Adrenal gland (tissue), 5 donors: ENCODE measurements at regions not wholly inside any gene's neighbourhood (a gene's known extent, or its start where the extent isn't known, plus 50 kb on each side); places are given as distances from the start of the nearest gene placed in this dataset.

Experiments
- POLR2A ChIP-seq, 2 donors: fragments of 450-650 bp; IDR thresholded peaks; one replicate each; pipeline ENCODE4 v1.6.1; 2017; ENCODE audit warnings: antibody characterized with exemption in 2 of 2, mild to moderate bottlenecking in 2 of 2, moderate library complexity in 1 of 2
- TF ChIP-seq, protein P1 (sequence below), 6 experiments: fragments of 450-650 bp in 4 of 6; fragments of 200-600 bp in 2 of 6; sonication (generic) in 1 of 6; IDR thresholded peaks; 1 replicate in 5 of 6; 2 replicates in 1 of 6; pipeline versions ENCODE4 v1.5.1 to v1.8.0; 2016 to 2021; ENCODE audit warnings: antibody characterized with exemption in 6 of 6, mild to moderate bottlenecking in 2 of 6, moderate library complexity in 1 of 6
- donor health status: DM: no; HTN: no; CAD: no.

DNA sequence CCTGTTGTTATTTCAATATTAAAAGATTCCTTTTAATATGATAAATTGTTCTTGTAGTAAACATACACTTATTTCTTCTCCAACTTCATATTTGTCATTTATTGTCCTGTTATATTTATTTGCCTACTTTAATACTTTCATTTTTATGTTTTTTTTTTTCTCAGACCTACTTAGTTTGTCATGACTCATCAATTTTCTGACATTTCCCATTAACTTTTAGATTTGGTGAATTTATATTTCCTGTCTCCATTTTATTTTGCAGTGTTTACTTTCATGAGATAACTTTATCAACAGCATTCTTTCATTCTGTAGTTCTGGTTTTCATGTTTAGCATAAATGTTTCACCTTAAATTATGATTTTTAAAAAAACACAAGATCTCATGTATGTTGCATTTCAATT lies 788.7 kb downstream of the EFNA5 start:
- TF ChIP-seq POLR2A (IDR thresholded peaks at IDR 0.05) = no peak
- TF ChIP-seq, protein P1, sequence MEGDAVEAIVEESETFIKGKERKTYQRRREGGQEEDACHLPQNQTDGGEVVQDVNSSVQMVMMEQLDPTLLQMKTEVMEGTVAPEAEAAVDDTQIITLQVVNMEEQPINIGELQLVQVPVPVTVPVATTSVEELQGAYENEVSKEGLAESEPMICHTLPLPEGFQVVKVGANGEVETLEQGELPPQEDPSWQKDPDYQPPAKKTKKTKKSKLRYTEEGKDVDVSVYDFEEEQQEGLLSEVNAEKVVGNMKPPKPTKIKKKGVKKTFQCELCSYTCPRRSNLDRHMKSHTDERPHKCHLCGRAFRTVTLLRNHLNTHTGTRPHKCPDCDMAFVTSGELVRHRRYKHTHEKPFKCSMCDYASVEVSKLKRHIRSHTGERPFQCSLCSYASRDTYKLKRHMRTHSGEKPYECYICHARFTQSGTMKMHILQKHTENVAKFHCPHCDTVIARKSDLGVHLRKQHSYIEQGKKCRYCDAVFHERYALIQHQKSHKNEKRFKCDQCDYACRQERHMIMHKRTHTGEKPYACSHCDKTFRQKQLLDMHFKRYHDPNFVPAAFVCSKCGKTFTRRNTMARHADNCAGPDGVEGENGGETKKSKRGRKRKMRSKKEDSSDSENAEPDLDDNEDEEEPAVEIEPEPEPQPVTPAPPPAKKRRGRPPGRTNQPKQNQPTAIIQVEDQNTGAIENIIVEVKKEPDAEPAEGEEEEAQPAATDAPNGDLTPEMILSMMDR (IDR thresholded peaks at IDR 0.05) = no peak
